ENCODE measurements at regions not wholly inside any gene's neighbourhood (a gene's known extent, or its start where the extent isn't known, plus 50 kb on each side); places are given as distances from the start of the nearest gene placed in this dataset.

DNA sequence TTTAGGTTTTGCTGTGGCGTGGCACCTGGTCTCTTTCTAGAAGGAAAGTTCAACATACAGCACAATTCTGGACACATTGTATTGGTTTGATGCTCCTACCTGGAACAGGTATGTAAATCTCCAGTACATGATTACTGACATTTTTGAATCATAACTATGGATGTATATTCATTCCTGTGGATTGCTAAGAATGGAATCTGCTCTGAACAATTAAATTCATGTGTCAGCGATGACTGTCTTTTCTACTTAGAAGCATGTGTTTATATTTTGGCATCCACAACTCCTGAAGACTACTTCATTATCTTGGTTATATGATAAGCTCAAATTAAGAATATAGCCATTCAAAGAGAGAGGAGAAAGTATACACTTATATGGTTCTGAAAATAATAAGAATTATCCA, 291.8 kb downstream of the CHRM3 start:
- ATAC-seq: no peak

GRCh38 chr1:239682046-239682445, 295.7 kb downstream of the CHRM3 start:
- DNase-seq: no peak
- ATAC-seq: no peak

More for the DNA sequence above, 291.8 kb downstream of the CHRM3 start:
- no peak for DNase-seq

- ATAC-seq: no peak
- DNase-seq: no peak
Observed at GRCh38 chr1:239682960-239683359, 296.6 kb downstream of the CHRM3 start.

DNA sequence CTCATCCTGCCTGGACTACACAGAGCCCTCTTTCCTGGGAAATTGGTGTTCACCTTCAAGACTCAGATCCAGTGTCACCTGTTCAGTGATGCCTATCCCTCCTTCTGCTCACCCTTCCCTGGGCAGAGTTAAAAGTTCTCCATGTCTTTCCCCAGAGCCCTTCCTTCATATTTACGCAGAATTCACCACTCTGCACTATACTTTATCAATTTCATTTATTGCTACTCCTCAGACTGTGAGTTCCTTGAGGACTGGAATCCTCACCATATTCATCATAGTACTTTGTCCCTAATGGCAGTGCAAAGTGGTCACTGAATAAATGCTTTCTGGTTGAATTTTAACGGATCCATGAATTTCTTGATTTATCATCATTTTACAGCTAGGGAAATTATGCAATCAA, 300.0 kb downstream of the CHRM3 start:
- DNase-seq (no peak), ATAC-seq (no peak)

DNA sequence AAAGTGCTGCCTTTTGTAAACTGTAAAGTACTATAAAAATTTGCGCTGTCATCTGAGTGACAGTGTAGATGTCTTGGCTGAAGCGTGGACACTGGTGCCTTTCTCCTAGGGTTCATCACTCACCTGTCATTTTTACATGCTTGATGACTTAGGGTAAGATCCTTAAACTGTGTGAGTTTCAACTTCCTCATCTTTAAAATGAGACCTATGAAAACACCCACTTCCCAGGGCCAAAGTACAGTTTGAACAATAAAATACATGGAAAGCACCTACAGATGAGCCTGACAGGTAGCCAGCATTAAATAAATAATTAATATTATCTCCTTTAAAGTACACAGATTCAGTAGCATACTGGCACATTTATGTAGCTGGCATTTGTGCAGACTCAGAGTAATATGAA, 309.9 kb downstream of the CHRM3 start:
- DNase-seq (no peak), ATAC-seq (no peak)

- ATAC-seq (no peak), DNase-seq (no peak)
Observed at GRCh38 chr1:239700667-239701066, 314.3 kb downstream of the CHRM3 start.

GRCh38 chr1:239703075-239703474, 316.7 kb downstream of the CHRM3 start:
- DNase-seq: no peak
- no peak for ATAC-seq

GRCh38 chr1:239706245-239706892, 320.0 kb downstream of the CHRM3 start:
- ATAC-seq (no peak), DNase-seq (no peak)

DNA sequence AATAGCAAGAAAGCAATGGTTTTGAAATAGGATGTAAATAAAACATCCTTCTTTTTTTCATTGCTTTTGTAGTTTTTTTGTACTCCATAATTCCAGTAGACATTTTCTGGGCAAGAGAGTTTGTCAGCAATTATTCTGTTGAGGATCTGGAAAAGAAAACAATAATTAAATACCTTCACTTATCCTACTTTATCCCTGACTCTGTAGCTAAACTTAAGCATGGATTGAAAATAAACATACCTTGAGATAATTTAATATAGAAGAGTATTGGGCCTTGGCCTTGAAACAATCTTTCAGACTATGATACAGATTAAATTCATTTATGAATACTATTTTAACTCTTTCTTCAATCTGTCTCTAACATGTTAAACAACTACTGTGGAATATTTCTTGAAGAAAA, 321.2 kb downstream of the CHRM3 start:
- ATAC-seq (no peak), DNase-seq (no peak)

DNA sequence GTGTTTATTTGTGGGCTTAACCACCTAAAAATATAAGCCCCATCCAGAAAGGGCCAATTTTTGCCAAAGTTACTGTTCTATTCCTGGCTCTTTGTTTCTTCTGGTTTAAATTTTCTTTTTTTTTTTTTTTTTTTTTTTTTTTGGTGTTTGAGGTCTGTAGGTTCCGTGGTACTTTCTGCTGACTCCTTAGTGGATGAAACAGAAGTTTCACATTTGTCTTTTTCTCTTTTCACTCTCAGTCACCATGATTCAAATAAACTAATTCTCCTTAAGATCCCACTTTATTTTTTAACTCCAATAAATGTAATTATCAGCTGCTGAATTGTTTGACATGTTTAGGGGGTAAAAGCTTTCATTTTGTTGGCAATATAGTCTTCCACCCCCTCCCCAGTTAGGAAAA, 322.3 kb downstream of the CHRM3 start:
- DNase-seq: no peak
- no peak for ATAC-seq

GRCh38 chr1:239711768-239712167, 325.4 kb downstream of the CHRM3 start:
- ATAC-seq: no peak
- DNase-seq: no peak

- DNase-seq: no peak
- ATAC-seq: no peak
Observed at GRCh38 chr1:239717097-239717917, 330.9 kb downstream of the CHRM3 start.

DNA sequence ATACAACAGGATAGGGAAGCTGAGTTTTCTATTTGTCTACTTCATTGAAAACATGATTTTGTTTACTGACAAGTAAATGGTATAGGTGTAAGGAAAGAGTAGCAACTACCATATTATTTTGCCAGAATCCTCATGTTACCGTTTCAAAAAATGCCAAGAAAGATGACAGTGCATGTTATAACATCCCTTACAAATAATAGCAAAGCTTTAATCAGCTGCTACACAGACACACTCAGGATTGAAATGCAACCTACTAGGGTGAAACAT, 331.5 kb downstream of the CHRM3 start:
- ATAC-seq (no peak), DNase-seq (no peak)

DNA sequence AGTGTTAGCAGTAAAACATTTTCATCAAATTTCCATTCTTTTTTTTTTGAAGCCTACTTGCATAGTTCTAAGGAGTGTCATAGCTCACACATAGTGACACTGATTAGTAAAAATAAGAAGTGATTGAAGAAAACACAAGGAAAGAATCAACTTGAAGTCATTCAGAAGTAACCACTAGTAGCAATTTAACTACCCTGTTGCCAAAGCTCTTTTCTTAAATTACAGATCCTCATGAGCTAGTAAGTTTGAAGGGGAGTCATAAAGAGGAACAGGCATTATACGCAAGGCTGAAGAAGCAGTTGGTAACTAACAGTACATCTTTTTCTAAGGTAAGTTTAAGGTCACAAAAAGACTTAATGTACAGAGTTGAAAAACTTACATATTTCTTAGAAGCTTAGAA, 332.2 kb downstream of the CHRM3 start:
- DNase-seq (no peak), ATAC-seq (peak; percentile 5)

DNA sequence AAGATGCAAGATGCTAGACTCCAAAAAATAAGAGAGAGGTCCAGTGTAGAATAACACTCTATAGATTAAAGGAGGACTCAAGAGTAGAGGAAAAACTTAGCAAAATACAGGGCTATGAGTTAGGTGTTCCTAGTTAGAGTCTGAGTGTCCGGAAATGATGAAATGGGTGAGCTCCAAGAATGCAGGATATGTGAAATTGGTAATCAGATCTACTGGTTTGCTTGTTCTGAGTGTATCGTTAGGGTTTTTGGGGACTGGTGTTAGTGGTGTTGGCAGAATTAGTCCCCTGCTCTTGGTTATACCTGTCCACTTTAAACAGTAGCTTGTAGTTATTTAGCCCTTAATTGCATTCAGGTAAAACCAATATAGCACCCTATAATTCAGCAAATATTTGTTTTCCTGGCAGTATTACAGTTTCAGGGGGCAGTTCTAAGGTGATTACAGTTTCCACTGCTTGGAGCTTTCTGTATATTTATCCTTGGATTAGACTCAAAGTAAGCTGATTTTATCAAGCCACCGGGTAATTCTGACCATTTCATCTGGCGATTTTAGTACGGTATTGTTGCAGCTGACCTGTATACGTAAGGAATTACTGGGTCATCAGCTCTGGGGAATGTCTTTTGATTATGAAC, 332.7 kb downstream of the CHRM3 start:
- ATAC-seq (peak; percentile 78), DNase-seq (no peak)

DNA sequence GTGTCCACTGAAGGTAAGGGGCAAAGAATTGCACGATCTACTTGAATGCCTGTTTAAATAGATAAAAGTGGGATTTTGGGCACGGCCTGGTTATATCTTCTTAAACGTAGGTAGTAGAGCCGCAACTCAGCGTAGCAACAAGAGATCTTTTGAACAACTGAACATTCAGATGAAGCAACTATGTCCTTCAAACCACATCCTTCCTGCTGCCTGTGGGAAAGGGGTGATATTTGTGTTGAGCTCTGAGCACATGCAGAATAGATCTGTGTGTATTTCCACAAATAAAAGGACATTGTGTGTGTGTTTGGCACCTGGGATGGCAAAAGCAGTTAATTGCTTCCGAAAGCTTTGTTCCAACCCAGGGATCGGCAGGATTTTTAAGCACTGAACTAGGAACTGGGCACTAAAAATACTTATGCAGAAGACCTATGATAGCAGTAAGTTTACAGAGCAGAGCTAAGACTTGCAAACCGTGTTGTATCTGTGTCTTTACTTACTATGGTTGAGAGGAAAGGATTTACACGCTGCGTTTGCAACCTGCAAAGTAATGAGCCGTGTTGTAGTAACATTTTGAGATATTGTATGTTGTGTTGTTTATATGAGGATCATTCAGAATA, 333.4 kb downstream of the CHRM3 start:
- ATAC-seq (peak; percentile 66), DNase-seq (peak; percentile 49)

GRCh38 chr1:239722035-239722434, 335.7 kb downstream of the CHRM3 start:
- peak; percentile 16 for ATAC-seq
- DNase-seq: no peak

GRCh38 chr1:239723776-239724367, 337.5 kb downstream of the CHRM3 start:
- no peak for ATAC-seq
- DNase-seq: no peak

DNA sequence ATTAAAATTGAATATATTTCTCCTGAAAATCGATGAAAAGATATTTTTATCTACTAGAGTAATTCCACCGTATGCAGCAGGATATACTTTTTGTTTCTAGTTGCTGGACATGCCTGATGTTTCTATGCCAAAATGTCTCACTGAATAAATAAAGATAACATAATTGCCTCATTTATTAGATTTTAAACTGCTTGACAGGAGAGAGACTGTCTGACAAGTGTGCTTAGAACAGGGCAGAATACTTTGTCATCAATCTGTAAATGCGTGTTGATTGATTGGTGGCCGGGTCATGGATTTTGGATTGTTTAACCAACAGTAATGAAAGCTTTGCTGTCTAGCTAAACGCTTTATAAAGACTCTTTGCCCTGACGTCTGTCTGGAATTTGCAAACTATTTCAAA, 339.0 kb downstream of the CHRM3 start:
- ATAC-seq (no peak), DNase-seq (no peak)

GRCh38 chr1:239725933-239726332, 339.6 kb downstream of the CHRM3 start:
- ATAC-seq (no peak), DNase-seq (no peak)

DNA sequence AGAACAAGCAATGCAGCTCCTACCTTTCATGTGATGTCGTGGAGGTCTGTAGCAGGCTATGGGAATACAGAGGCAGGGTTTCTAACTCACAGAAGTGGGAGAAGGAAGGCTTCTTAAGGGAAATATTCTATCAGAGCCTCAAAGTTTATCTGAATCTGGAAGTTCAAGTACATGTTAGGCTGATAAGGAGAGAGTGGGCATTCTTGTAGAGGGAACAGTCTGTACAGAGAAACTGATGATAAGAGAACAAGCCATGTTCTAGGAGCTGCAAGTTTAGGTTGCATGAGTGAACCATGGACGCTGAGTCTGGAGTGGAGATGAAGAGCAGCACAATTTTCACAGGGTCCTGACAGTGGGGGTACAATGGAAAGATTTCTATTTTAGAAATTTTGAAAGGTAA, 344.0 kb downstream of the CHRM3 start:
- ATAC-seq: no peak
- DNase-seq: no peak

GRCh38 chr1:239731082-239731748, 344.8 kb downstream of the CHRM3 start:
- peak; percentile 14 for ATAC-seq
- no peak for DNase-seq
